Hepatocyte (in vitro differentiated cells): ENCODE measurements at regions not wholly inside any gene's neighbourhood (a gene's known extent, or its start where the extent isn't known, plus 50 kb on each side); places are given as distances from the start of the nearest gene placed in this dataset.

Experiments used
- CTCF ChIP-seq: fragments of 200-600 bp; sonication (generic); IDR thresholded peaks from 2 replicates; pipeline ENCODE4 v1.5.1; 2016; ENCODE audit warnings: antibody characterized with exemption, mild to moderate bottlenecking; ENCODE audit not compliant: poor library complexity
- EZH2 ChIP-seq: fragments of 200-600 bp; sonication (generic); IDR thresholded peaks from 2 replicates; pipeline ENCODE4 v1.6.1; 2016; ENCODE audit warnings: antibody characterized with exemption, mild to moderate bottlenecking, borderline replicate concordance

DNA sequence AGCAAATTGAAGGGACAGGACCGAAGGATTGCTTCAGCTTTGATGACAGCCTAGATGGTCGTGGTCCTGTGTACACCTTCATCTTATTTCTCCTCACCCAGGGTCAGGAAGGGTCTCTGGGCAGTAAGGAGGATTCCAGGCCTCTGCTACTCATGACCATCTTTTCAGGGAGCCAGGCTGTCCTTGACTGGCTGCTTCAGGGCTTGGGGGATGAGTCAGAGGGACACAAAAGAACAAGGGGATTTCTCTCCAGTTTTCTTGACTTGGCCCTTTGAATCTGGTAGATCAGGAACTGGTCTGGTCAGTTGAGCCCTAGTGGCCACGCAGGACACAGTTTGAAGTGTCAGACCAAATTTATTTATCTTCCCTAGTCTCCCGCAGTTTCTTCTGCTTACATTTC lies 402.1 kb upstream of the CHD6 start:
- TF ChIP-seq CTCF (no peak), EZH2 (no peak)
